GM12878 (cell line): ENCODE measurements at regions not wholly inside any gene's neighbourhood (a gene's known extent, or its start where the extent isn't known, plus 50 kb on each side); places are given as distances from the start of the nearest gene placed in this dataset.

ENCODE experiments used
- BCL11A ChIP-seq: IDR thresholded peaks from 2 replicates; pipeline ENCODE4 v1.6.1; 2011; ENCODE audit warnings: low read depth, low read length
- CHD1 ChIP-seq: IDR thresholded peaks from 2 replicates; pipeline ENCODE4 v1.6.1; 2012; ENCODE audit warnings: low read depth, low read length, improper control_type of control experiment
- E4F1 ChIP-seq: fragments of 450-650 bp; IDR thresholded peaks from 2 replicates; pipeline ENCODE4 v1.6.1; 2018; ENCODE audit warnings: borderline replicate concordance, mild to moderate bottlenecking; ENCODE audit not compliant: partially characterized antibody
- MYC ChIP-seq: IDR thresholded peaks from 2 replicates; pipeline ENCODE4 v1.6.1; 2011; ENCODE audit warnings: mild to moderate bottlenecking, low read length, moderate library complexity, inconsistent platforms; ENCODE audit not compliant: insufficient read depth, insufficient replicate concordance, insufficient read length, severe bottlenecking
- NFYB ChIP-seq: IDR thresholded peaks from 2 replicates; pipeline ENCODE4 v1.6.1; 2011; ENCODE audit warnings: low read depth, mild to moderate bottlenecking, low read length, improper control_type of control experiment, moderate library complexity; ENCODE audit not compliant: insufficient read depth
- PAX5 ChIP-seq: IDR thresholded peaks from 2 replicates; pipeline ENCODE4 v1.6.1; 2011; ENCODE audit warnings: low read depth, low read length, borderline replicate concordance
- SPI1 ChIP-seq: IDR thresholded peaks from 2 replicates; pipeline ENCODE4 v1.6.1; 2011; ENCODE audit warnings: low read depth, mild to moderate bottlenecking, low read length, moderate library complexity, borderline replicate concordance; ENCODE audit not compliant: insufficient read depth
- SRF ChIP-seq, 2 experiments: IDR thresholded peaks; 2 replicates each; pipeline ENCODE4 v1.6.1; 2011; ENCODE audit warnings: low read depth in 2 of 2, low read length in 2 of 2, mild to moderate bottlenecking in 1 of 2, moderate library complexity in 1 of 2
- ZBTB33 ChIP-seq: fragments of 450-650 bp; IDR thresholded peaks from 2 replicates; pipeline ENCODE4 v1.6.1; 2017; ENCODE audit warnings: mild to moderate bottlenecking
- ZNF24 ChIP-seq: fragments of 450-650 bp; IDR thresholded peaks from 2 replicates; pipeline ENCODE4 v1.6.1; 2017; ENCODE audit warnings: antibody characterized with exemption, mild to moderate bottlenecking
- ZNF687 ChIP-seq: fragments of 450-650 bp; IDR thresholded peaks from 2 replicates; pipeline ENCODE4 v1.6.1; 2017; ENCODE audit warnings: mild to moderate bottlenecking, moderate library complexity

GRCh38 chrX:118904664-118905063 lies 69.8 kb upstream of the LONRF3 start (continued):
- no peak for TF ChIP-seq PAX5
- no peak for TF ChIP-seq SRF (IDR thresholded peaks at IDR 0.05; ENCODE audit: low read depth in 2 of 2, low read length in 2 of 2)
- TF ChIP-seq ZBTB33: no peak
- TF ChIP-seq SPI1: no peak
- TF ChIP-seq E4F1: no peak
- no peak for TF ChIP-seq BCL11A
- TF ChIP-seq ZNF24: no peak
- TF ChIP-seq CHD1: no peak
- no peak for TF ChIP-seq MYC
- TF ChIP-seq ZNF687: no peak
- TF ChIP-seq NFYB: no peak
